ENCODE measurements at regions not wholly inside any gene's neighbourhood (a gene's known extent, or its start where the extent isn't known, plus 50 kb on each side); places are given as distances from the start of the nearest gene placed in this dataset.
A peak's percentile ranks its signal among the peaks of the same experiment; 100 is the strongest.

GRCh38 chr13:79998381-79998880, 342.5 kb downstream of the SPRY2 start:
- no peaks in the 10 kb centered on the region for H3K4me1 ChIP-seq
- H3K27ac ChIP-seq = peak overlapping the region in 1 of 12 donors; percentile 1
- TF ChIP-seq, protein P1, sequence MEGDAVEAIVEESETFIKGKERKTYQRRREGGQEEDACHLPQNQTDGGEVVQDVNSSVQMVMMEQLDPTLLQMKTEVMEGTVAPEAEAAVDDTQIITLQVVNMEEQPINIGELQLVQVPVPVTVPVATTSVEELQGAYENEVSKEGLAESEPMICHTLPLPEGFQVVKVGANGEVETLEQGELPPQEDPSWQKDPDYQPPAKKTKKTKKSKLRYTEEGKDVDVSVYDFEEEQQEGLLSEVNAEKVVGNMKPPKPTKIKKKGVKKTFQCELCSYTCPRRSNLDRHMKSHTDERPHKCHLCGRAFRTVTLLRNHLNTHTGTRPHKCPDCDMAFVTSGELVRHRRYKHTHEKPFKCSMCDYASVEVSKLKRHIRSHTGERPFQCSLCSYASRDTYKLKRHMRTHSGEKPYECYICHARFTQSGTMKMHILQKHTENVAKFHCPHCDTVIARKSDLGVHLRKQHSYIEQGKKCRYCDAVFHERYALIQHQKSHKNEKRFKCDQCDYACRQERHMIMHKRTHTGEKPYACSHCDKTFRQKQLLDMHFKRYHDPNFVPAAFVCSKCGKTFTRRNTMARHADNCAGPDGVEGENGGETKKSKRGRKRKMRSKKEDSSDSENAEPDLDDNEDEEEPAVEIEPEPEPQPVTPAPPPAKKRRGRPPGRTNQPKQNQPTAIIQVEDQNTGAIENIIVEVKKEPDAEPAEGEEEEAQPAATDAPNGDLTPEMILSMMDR (IDR thresholded peaks at IDR 0.05) = no peak
- TF ChIP-seq POLR2A (IDR thresholded peaks at IDR 0.05) = no peak
- intact Hi-C loops (cut with DNase I) = no loop called here
- DNase-seq (peak in 1 of 5 donors; percentile 15), ATAC-seq (peak in 1 of 4 donors; percentile 56)
- H3K27me3 ChIP-seq = no peaks in the 10 kb centered on the region
- no peaks in the 10 kb centered on the region for H3K9me3 ChIP-seq
- WGBS, 4 donors = 70 to 76% (median 72%) methylated on average over 4 of the region's 4 CpGs
- no peaks in the 10 kb centered on the region for H3K36me3 ChIP-seq
- H3K4me3 ChIP-seq = no peak overlapping the region

GRCh38 chr13:79997244-79997643, 343.7 kb downstream of the SPRY2 start:
- H3K27me3 ChIP-seq = no peaks in the 10 kb centered on the region
- no peak for ATAC-seq
- no peaks in the 10 kb centered on the region for H3K9me3 ChIP-seq
- DNase-seq = no peak
- no peak for TF ChIP-seq POLR2A (IDR thresholded peaks at IDR 0.05)
- TF ChIP-seq, protein P1 (IDR thresholded peaks at IDR 0.05) = no peak
- no peaks in the 10 kb centered on the region for H3K4me1 ChIP-seq
- no peak overlapping the region for H3K4me3 ChIP-seq
- no peak overlapping the region for H3K27ac ChIP-seq
- intact Hi-C loops (cut with DNase I) = no loop called here
- WGBS, 4 donors = 43 to 54% (median 47%) methylated on average over 3 of the region's 3 CpGs
- no peaks in the 10 kb centered on the region for H3K36me3 ChIP-seq

DNA sequence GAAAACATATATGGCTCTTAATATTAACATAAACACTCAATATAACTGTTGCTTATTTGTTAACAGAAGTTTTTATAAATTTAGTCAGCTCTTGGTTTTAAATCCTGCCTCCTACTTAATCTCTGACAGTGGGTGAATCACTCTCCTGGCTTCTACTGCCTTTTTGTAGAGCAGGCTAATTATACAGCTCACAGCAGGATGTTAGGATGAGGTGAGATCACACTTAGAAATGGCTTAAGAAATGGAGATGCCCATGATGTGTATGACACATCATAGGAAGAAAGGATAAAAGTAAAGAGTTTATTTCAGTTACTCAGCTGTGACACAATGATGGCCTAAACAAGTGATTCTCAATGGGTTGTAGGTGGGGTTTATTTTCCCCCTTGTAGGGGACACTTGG, 345.6 kb downstream of the SPRY2 start:
- DNase-seq = no peak
- Histone ChIP-seq H3K4me1 (no peaks in the 10 kb centered on the region), H3K27ac (no peak overlapping the region), H3K9me3 (no peaks in the 10 kb centered on the region), H3K4me3 (no peak overlapping the region), H3K36me3 (no peaks in the 10 kb centered on the region), H3K27me3 (no peaks in the 10 kb centered on the region)
- TF ChIP-seq, protein P1 (IDR thresholded peaks at IDR 0.05) = no peak
- no peak for TF ChIP-seq POLR2A (IDR thresholded peaks at IDR 0.05)
- intact Hi-C loops (cut with DNase I) = no loop called here
- peak in 1 of 4 donors; percentile 65 for ATAC-seq

DNA sequence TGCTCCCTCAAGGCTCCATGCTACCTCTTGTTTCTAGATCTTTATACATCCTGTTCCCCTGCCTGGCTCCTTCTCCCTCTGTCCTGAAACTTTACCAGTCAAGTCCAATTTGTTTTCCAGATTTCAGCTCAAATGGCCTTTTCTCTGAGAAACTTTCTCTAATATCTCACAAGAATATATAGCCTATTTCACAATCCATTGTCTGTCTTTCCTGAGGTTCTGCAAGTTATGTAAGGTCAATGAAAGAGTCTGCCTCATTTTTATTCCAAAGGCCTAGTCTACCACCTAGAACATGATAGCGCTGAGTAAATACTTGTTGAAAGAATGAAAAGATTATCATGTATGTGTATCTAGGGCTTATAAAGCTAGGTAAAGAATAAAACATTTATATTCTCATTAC, 348.8 kb downstream of the SPRY2 start:
- 97 to 100% (median 98%) methylated on average over 1 of the region's 1 CpG for WGBS, 4 donors
- H3K36me3 ChIP-seq = no peaks in the 10 kb centered on the region
- DNase-seq = no peak
- no peaks in the 10 kb centered on the region for H3K9me3 ChIP-seq
- H3K27ac ChIP-seq = no peak overlapping the region
- no peak overlapping the region for H3K4me3 ChIP-seq
- no peaks in the 10 kb centered on the region for H3K4me1 ChIP-seq
- intact Hi-C loops (cut with DNase I) = no loop called here
- no peak for ATAC-seq
- no peaks in the 10 kb centered on the region for H3K27me3 ChIP-seq
- TF ChIP-seq POLR2A (IDR thresholded peaks at IDR 0.05) = no peak
- TF ChIP-seq, protein P1 (IDR thresholded peaks at IDR 0.05) = no peak

Data from heart left ventricle (tissue), 16 donors.